ENCODE measurements at regions not wholly inside any gene's neighbourhood (a gene's known extent, or its start where the extent isn't known, plus 50 kb on each side); places are given as distances from the start of the nearest gene placed in this dataset.

DNA sequence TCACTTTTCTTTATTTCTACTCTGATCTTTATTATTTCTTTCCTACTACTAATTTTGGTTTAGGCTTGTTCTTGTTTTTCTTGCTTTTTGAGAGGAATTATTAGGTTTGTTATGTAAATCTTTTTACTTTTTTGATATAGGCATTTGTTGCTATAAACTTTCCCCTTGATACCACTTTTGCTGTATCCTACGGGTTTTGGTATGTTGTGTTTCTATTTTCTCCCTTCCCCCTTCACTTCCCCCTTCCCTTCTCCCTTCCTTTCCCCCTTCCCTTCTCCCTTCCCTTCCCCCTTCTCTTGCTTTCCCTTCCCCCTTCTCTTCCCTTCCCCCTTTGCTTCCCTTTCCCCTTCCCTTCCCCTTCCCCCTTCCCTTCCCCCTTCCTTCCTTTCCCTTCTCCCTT lies 529.6 kb downstream of the RAB38 start:
- TF ChIP-seq, protein P1, sequence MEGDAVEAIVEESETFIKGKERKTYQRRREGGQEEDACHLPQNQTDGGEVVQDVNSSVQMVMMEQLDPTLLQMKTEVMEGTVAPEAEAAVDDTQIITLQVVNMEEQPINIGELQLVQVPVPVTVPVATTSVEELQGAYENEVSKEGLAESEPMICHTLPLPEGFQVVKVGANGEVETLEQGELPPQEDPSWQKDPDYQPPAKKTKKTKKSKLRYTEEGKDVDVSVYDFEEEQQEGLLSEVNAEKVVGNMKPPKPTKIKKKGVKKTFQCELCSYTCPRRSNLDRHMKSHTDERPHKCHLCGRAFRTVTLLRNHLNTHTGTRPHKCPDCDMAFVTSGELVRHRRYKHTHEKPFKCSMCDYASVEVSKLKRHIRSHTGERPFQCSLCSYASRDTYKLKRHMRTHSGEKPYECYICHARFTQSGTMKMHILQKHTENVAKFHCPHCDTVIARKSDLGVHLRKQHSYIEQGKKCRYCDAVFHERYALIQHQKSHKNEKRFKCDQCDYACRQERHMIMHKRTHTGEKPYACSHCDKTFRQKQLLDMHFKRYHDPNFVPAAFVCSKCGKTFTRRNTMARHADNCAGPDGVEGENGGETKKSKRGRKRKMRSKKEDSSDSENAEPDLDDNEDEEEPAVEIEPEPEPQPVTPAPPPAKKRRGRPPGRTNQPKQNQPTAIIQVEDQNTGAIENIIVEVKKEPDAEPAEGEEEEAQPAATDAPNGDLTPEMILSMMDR (IDR thresholded peaks at IDR 0.05): no peak
- TF ChIP-seq POLR2A (IDR thresholded peaks at IDR 0.05): no peak
